ENCODE measurements at regions not wholly inside any gene's neighbourhood (a gene's known extent, or its start where the extent isn't known, plus 50 kb on each side); places are given as distances from the start of the nearest gene placed in this dataset.
A peak's percentile ranks its signal among the peaks of the same experiment; 100 is the strongest.
"Not testable (repeated sequence)": the region's sequence is repeated elsewhere in the genome, so short reads cannot be mapped to it uniquely, and the experiment has no call there.

- peak; percentile 7 for DNase-seq
Observed at GRCh38 chr7:32762925-32763293, 128.7 kb downstream of the KBTBD2 start.

- DNase-seq, result not testable (repeated sequence)
Observed at GRCh38 chr7:32762206-32762924, 129.2 kb downstream of the KBTBD2 start.

- no peak for DNase-seq
Observed at GRCh38 chr7:32761451-32762205, 129.9 kb downstream of the KBTBD2 start.

GRCh38 chr7:32760755-32761154 lies 130.8 kb downstream of the KBTBD2 start:
- not testable (repeated sequence) for DNase-seq

GRCh38 chr7:32759859-32760258 lies 131.7 kb downstream of the KBTBD2 start:
- DNase-seq, result not testable (repeated sequence)

- DNase-seq, result not testable (repeated sequence)
Observed at GRCh38 chr7:32753872-32754271, 137.7 kb downstream of the KBTBD2 start.

GRCh38 chr7:32748337-32748736 lies 143.2 kb downstream of the KBTBD2 start:
- DNase-seq, result not testable (repeated sequence)

GRCh38 chr7:32747443-32748148 lies 144.0 kb downstream of the KBTBD2 start:
- not testable (repeated sequence) for DNase-seq

GRCh38 chr7:32741853-32742476 lies 149.6 kb downstream of the KBTBD2 start:
- not testable (repeated sequence) for DNase-seq

GRCh38 chr7:32739749-32740148 lies 151.8 kb downstream of the KBTBD2 start:
- not testable (repeated sequence) for DNase-seq

GRCh38 chr7:32738390-32738789 lies 153.2 kb downstream of the KBTBD2 start:
- not testable (repeated sequence) for DNase-seq

- not testable (repeated sequence) for DNase-seq
Observed at GRCh38 chr7:32732767-32733166, 158.8 kb downstream of the KBTBD2 start.

GRCh38 chr7:32729335-32729675 lies 162.3 kb downstream of the KBTBD2 start:
- DNase-seq, result not testable (repeated sequence)

- DNase-seq, result peak; percentile 81
Observed at GRCh38 chr7:32728412-32729334, 162.9 kb downstream of the KBTBD2 start.

GRCh38 chr7:32727483-32728411 lies 163.8 kb downstream of the KBTBD2 start:
- peak; percentile 65 for DNase-seq

- not testable (repeated sequence) for DNase-seq
Observed at GRCh38 chr7:32722837-32723236, 168.7 kb downstream of the KBTBD2 start.

- DNase-seq, result no peak
Observed at GRCh38 chr7:32694182-32694581, 197.4 kb downstream of the KBTBD2 start.

- DNase-seq, result peak; percentile 8
Observed at GRCh38 chr7:32691965-32692815, 196.9 kb downstream of the AVL9 start.

- not testable (repeated sequence) for DNase-seq
Observed at GRCh38 chr7:32688092-32688491, 192.8 kb downstream of the AVL9 start.
